HL-60 (cell line): ENCODE measurements at regions not wholly inside any gene's neighbourhood (a gene's known extent, or its start where the extent isn't known, plus 50 kb on each side); places are given as distances from the start of the nearest gene placed in this dataset.

Experiments
- DNase-seq, 2 experiments: peaks; one replicate each; pipeline ENCODE4 v3.0.0-alpha.2; 2010 to 2020; ENCODE audit warnings: low read depth in 1 of 2, low spot score in 1 of 2
- H3K27ac ChIP-seq: fragments of 250-450 bp; sonication (Bioruptor Pico); replicated peaks from 2 replicates; pipeline ENCODE4 v1.5.1; 2020; ENCODE audit warnings: mild to moderate bottlenecking, moderate library complexity
- H3K27me3 ChIP-seq: fragments of 250-450 bp; sonication (Bioruptor Pico); 2 replicates; pipeline ENCODE4 v1.5.1; 2021; ENCODE audit warnings: mild to moderate bottlenecking, moderate library complexity; ENCODE audit not compliant: insufficient read depth, poor library complexity, severe bottlenecking
- H3K4me3 ChIP-seq: replicated peaks from 2 replicates; pipeline ENCODE4 v1.5.1; 2011; ENCODE audit warnings: mild to moderate bottlenecking, control low read depth, low read length; ENCODE audit not compliant: insufficient read depth
- CTCF ChIP-seq: IDR thresholded peaks from one replicate; pipeline ENCODE4 v1.5.1; 2011; ENCODE audit warnings: low read length, control low read depth, inconsistent platforms; ENCODE audit not compliant: insufficient read depth
- GABPA ChIP-seq: IDR thresholded peaks from 2 replicates; pipeline ENCODE4 v1.6.1; 2012; ENCODE audit warnings: low read depth
- POLR2AphosphoS5 ChIP-seq: IDR thresholded peaks from 2 replicates; pipeline ENCODE4 v1.6.1; 2012; ENCODE audit warnings: low read depth
- REST ChIP-seq: IDR thresholded peaks from 2 replicates; pipeline ENCODE4 v1.6.1; 2012; ENCODE audit warnings: low read depth; ENCODE audit not compliant: insufficient replicate concordance
- SPI1 ChIP-seq: IDR thresholded peaks from 2 replicates; pipeline ENCODE4 v1.6.1; 2012; ENCODE audit warnings: low read depth, mild to moderate bottlenecking, borderline replicate concordance

GRCh38 chr2:149826471-149827125, 239.0 kb upstream of the MMADHC start:
- TF ChIP-seq GABPA (no peak), SPI1 (no peak), CTCF (no peak), REST (no peak), POLR2AphosphoS5 (no peak)
- no peaks in the 10 kb centered on the region for H3K27me3 ChIP-seq
- no peak for DNase-seq
- H3K27ac ChIP-seq = no peak overlapping the region
- no peak overlapping the region for H3K4me3 ChIP-seq

- DNase-seq = no peak
- no peak overlapping the region for H3K27ac ChIP-seq
- H3K27me3 ChIP-seq = no peaks in the 10 kb centered on the region
These were observed 237.9 kb upstream of the MMADHC start for GRCh38 chr2:149825473-149825872.

DNA sequence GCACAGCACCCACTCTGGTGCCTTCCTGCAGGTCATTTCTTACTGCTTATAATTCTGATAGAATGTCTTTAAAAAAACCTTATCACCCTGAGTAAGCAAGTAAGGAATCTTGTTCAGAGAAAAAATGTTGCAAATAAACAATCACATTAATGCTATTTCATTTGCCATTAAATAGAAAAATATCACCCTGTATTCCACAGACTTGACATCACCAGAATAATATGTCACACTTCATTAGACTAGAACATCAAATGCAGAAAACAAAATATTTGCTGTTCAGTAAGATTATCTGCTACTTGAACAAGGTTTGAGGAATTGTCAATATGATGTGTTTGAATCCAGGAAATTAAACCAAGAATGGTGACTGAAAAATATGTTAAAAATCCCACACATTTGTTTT, 236.6 kb upstream of the MMADHC start:
- DNase-seq = no peak
- Histone ChIP-seq H3K27me3 (no peaks in the 10 kb centered on the region), H3K27ac (no peak overlapping the region), H3K4me3 (no peak overlapping the region)
- no peak for TF ChIP-seq SPI1
- no peak for TF ChIP-seq REST
- no peak for TF ChIP-seq GABPA
- TF ChIP-seq CTCF = no peak
- TF ChIP-seq POLR2AphosphoS5 = no peak

More at GRCh38 chr2:149825473-149825872, 237.9 kb upstream of the MMADHC start:
- no peak overlapping the region for H3K4me3 ChIP-seq
- TF ChIP-seq CTCF (no peak), SPI1 (no peak)

- Histone ChIP-seq H3K4me3 (no peak overlapping the region), H3K27ac (no peak overlapping the region), H3K27me3 (no peaks in the 10 kb centered on the region)
- TF ChIP-seq REST (no peak), GABPA (no peak), CTCF (no peak), POLR2AphosphoS5 (no peak), SPI1 (no peak)
- DNase-seq = no peak
These were observed 231.9 kb upstream of the MMADHC start for GRCh38 chr2:149819356-149819957.
